GM18517 (cell line): ENCODE measurements at regions not wholly inside any gene's neighbourhood (a gene's known extent, or its start where the extent isn't known, plus 50 kb on each side); places are given as distances from the start of the nearest gene placed in this dataset.
"Not testable (repeated sequence)": the region's sequence is repeated elsewhere in the genome, so short reads cannot be mapped to it uniquely, and the experiment has no call there.

Source experiments
- ATAC-seq: cut with Tn5 transposase; IDR thresholded peaks from one replicate; pipeline ENCODE4 v1.9.1; 2021; ENCODE audit warnings: mild to moderate bottlenecking, moderate library complexity; ENCODE audit not compliant: unreplicated experiment

DNA sequence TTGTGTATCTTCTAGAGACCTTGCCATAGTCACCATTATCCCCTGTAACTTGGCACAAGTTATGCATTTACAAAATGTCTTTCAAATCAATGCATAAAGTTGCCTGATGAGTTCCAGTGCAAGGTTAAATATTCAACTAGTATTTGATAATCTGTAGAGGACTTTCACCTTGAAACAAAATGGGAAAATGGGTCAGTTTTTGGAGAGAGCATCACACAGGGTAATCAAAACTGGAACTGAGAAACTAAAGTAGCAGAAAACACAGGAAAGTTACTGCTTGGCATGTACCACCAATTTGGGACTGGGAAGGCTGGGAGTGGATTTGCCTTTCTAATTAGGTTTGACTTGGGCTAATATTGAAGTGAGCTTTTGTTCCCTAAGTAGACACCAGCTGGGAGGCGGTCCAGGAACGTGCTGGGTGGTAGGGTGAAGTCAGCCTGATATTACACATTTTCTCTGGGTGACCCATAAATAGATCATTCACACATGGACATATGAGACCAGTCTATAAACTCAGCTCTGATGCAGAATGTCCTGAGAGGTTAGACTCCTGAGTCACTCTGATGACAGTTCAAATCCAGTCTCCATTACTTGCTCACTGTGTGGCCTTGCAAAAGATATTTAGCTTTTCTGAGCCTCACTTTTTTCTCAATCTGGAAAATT lies 152.3 kb downstream of the PCTP start:
- no peak for ATAC-seq

DNA sequence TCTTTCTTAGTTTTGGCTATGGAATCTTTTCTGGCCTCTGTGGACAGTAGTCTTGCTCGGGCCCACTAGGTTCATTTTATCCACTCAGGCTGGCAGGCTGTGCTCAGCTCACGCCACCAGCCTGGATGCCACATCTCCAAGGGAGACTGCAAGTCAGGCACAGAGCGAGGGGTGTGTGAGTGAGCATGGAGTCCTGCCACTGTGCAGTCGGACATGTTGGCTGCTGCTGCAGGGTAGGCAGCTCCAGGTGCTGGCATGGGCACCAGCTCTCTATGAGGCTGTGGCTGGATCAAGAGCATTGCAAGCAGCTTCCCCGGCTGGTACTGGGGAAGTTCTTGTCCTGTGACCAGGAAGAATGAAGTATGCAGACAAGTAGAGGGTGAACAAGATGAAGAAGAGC lies 158.9 kb downstream of the PCTP start:
- ATAC-seq, result no peak

- ATAC-seq, result no peak
Measured at GRCh38 chr17:55911186-55911585, 160.3 kb downstream of the PCTP start.

DNA sequence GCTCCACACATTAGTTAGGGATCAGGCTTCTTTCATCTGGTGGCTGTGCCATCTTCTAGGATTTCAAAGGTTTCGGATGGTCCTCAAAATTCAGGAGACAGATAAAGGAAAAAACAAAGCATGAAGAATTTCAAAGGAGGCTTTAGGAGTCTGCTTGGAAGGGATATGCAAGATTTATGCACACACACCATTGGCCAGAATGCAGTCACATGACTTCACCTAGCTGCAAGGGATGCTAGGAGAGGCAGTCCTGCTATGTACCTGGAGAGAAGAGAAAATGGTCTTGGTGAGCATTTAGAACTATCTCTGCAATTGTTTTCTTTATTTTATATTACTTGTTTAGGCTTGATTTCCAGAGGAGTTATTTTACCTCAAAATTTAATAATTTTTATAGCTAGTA lies 174.6 kb downstream of the PCTP start:
- ATAC-seq, result no peak

GRCh38 chr17:55926276-55926990 lies 175.6 kb downstream of the PCTP start:
- ATAC-seq, result no peak

DNA sequence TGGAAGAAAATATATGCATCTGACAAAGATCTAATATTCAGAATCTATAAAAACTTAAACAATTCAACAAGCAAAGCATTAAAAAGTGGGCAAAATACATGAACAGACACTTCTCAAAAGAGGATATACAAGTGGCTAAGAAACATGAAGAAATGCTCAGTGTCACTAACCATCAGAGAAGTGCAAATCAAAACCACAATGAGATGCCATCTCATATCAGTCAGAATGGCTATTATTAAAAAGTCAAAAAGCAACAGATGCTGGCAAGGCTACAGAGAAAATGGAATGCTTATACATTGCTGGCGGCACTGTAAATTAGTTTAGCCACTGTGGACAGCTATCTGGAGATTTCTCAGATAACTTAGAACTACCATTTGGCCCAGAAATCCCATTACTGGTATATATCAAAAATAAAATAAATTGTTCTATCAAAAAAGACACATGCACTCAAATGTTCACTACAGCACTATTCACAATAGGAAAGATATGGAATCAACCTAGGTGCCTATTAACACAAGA lies 179.5 kb downstream of the PCTP start:
- ATAC-seq, result no peak

DNA sequence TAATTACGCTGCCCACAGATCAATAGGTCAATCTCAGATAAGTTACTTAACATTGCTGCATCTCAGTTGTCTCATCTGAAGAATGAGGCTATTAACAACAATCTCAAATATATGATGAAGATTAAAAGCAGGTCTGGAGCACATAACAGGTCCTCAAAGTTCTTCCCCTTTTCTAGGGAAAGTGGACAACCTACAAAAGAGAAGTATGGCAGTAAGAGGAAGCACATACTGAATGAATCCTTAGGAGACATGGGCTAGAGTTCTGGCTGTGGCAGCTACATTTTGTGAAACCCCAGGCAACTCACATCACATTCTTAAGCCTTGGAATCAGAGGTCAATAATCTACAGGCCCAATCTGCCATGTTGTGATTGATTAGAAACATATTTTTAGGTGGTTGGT lies 180.6 kb downstream of the PCTP start:
- ATAC-seq, result no peak

- no peak for ATAC-seq
Measured at GRCh38 chr17:55932973-55933372, 182.1 kb downstream of the PCTP start.

DNA sequence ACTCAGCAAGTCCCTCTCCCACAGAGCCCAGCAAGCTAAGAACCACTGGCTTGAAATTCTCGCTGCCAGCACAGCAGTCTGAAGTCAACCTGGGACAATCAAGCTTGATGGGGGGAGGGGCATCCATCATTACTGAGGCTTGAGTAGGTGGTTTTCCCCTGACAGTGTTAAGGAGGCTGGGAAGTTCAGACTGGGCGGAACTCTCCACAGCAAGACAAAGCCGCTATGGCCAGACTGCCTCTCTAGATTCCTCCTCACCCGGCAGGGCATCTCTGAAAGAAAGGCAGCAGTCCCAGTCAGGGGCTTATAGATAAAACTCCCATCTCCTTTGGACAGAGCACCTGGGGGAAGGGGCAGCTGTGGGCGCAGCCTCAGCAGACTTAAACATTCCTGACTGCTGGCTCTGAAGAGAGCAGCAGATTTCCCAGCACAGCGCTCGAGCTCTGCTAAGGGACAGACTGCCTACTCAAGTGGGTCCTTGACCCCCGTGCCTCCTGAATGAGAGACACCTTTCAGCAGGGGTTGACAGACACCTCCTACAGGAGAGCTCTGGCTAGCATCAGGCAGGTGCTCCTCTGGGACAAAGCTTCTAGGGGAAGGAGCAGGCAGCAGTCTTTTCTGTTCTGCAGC lies 188.4 kb downstream of the PCTP start:
- not testable (repeated sequence) for ATAC-seq

DNA sequence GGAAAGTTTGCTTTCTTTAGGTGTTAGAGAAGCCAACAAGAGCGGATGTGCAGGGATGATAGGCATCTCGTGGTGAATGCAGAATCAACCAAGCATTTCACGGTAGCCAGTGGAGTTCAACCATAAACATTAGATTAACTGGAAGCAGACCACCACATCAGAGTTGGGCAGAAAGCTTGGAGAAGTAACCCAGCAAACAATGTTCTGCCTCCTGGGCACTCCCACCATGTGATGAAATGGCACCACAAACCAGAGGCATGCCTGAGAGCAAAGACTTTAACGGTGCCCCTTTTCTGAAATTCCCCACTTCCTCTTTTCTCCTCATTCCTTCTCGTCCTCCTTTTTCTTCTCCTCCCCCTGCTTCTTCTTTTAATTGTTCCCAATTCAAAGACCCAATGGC lies 193.5 kb upstream of the ANKFN1 start:
- no peak for ATAC-seq

- ATAC-seq, result no peak
Measured at GRCh38 chr17:55961386-55961785, 191.9 kb upstream of the ANKFN1 start.

GRCh38 chr17:55962951-55963401 lies 190.3 kb upstream of the ANKFN1 start:
- no peak for ATAC-seq

DNA sequence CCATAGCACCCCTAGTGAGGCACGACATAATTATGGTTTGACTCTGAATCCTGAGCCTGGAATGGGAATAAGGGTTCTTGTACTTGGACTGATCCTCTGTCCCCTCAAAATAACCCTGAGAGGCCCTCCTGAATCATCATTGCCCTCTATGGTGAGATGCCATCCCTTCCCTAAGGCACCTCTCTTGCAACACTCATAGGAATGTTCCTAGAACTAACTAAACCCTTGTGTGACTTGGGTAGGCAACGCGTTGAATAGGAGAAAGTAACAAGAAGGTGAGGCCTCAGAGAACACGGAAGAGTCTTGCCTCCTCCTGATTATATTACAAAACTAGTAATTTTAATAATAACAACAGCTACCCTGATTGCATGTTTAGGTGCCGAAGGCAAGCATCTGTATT lies 189.1 kb upstream of the ANKFN1 start:
- ATAC-seq, result no peak

GRCh38 chr17:55965051-55965450 lies 188.2 kb upstream of the ANKFN1 start:
- no peak for ATAC-seq

DNA sequence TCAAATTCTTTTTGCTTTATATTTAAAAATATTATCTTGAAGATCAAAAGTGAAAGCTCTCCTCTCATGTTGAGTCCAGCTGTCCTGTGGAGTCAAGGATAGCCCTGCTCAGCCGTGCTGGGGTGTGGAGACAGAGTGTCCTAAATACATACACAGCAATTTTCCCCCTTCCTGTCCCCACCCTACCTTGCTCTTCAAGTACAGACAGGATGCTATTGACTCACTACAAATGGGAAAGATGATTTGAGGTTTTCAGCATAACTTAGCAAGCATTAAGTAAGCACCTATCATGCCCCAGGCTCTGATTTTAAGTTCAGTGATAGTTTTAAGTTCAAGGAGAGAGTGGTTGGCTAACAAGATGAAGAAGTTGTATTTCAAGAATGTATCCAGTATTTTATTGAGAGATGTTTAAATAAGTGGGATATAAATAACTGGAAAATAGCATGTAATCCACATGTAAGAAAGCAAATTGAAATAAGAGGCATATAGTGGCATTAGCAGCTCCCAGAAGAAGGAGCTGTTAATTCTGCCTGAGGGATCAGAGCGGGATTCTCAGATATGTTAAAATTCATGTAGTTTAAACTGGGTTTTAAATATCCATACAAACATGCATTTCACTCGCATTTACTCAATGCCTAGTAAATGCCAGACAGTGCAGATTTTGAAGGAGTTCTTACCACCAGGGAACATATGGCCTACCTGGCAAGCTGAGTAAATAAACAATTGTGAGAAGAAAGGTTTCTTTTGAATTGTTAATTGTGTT lies 183.5 kb upstream of the ANKFN1 start:
- ATAC-seq, result no peak

DNA sequence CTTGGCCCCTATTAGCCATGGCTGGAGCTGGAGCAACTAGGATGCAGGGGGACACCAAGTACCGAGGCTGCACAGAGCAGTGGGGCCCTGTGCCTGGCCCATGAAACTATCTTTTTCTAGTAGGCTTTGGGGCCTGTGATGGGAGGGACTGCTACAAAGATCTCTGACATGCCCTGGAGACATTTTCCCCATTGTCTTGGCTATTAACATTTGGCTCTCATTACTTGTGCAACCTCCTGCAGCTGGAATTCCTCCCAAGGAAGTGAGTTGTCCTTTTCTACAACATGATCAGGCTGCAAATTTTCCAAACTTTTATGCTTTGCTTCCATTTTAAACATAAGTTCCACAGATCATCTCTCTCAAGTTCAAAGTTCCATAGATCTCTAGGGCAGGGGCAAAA lies 174.7 kb upstream of the ANKFN1 start:
- no peak for ATAC-seq

- no peak for ATAC-seq
Measured at GRCh38 chr17:55983096-55983495, 170.2 kb upstream of the ANKFN1 start.

DNA sequence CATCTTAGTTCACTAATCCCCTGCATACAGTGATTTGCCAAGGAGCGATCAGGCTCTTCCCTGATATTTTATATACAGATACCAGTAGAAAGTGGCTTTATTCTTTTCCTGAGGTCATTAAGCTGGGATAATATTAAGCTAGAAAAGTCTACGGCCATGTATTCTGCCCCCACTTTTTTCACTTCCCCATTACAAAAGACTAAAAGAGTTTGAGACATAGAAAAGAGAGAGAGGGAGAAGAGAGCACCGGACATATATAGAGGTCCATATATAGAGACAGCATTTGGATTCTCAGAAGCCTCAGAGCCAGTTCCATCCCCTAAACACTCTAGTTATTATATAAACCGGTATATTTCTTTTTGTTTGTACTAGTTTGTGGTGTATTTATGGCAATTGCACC lies 166.5 kb upstream of the ANKFN1 start:
- no peak for ATAC-seq

DNA sequence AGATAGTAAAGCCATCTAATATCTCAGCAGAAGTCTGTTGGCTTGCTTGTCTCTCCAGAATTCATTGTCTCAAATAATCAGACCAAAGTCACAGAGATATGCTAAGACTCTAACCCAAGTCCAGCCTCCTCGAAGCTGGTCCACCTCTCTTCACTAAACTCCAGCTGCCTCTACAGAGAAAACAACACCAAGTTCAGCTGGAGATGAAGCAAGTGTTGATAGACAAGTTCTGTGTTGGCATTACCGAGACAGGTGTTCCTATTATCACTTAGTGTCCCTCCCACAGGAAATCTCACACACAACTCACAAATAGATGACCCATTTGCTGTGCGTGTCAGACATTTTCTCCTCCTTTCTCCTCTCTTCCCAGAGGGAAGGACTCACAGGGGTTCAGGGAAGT lies 164.4 kb upstream of the ANKFN1 start:
- no peak for ATAC-seq

DNA sequence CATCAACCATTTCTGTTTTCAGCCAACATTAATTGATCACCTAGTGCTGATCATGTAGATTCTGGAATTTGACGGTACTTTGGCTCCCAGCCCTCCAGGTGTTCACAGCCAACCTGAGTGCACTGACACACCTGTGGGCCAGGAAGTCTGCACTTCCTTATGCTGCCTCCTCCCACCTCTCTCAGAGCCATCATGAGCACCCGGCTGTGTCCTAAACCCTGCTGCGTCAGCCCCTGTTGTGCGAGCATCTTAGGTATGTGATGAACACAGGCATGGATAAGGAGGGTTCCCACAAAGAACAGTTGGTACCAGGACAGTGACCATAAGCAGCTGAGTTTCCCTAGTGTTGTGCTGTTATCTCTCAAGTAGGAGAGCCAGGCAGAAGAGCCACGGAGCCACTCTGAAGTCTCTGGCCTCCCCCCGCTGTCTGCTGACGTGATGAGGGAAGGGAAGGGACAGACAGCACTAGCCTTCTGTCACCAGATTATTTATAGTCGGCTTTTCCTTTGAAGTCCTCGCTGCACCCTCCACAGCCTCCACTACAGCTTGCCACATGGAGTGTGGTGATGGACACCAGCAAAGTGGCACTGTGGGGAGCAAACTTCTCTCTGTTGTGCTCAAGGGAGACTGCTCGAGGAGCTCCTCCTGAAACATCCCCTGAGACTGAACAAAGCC lies 162.8 kb upstream of the ANKFN1 start:
- ATAC-seq, result no peak

DNA sequence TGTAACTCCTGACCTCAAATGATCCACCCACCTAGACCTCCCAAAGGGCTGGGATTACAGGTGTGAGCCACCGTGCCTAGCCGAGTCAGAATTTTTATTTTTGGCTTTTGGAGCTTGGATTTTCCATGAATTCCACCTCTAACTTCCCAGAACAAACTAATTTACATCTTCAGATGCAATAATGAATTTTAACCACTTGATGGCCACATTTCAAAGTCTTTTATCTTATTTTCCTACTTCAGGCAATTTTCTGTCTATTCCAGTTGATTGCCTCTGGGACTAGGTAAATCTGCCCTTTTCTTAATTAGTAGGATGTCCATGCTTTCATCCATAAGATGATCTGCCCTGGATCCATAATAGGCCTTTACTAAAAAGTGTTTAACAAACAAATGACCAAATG lies 156.4 kb upstream of the ANKFN1 start:
- no peak for ATAC-seq
